ENCODE measurements at regions not wholly inside any gene's neighbourhood (a gene's known extent, or its start where the extent isn't known, plus 50 kb on each side); places are given as distances from the start of the nearest gene placed in this dataset.

GRCh38 chr1:29428280-29428615 lies 191.9 kb downstream of the PTPRU start:
- no peaks in the 10 kb centered on the region for H4K20me1 ChIP-seq (ENCODE audit: insufficient read depth, low read length, poor library complexity, severe bottlenecking)
- no peak overlapping the region for H3K9ac ChIP-seq (ENCODE audit: low read depth, low read length, poor library complexity, severe bottlenecking)
- H3K9me3 ChIP-seq (ENCODE audit: insufficient read depth, low read depth, low read length) = no peaks in the 10 kb centered on the region
- H3K79me2 ChIP-seq (ENCODE audit: insufficient read depth, low read length) = no peaks in the 10 kb centered on the region
- no peak overlapping the region for H2AFZ ChIP-seq (ENCODE audit: low read length)
- H3K4me2 ChIP-seq (ENCODE audit: low read depth, low read length, poor library complexity, severe bottlenecking) = no peak overlapping the region
- no peaks in the 10 kb centered on the region for H3F3A ChIP-seq (ENCODE audit: low read depth)
- TF ChIP-seq, protein P1, sequence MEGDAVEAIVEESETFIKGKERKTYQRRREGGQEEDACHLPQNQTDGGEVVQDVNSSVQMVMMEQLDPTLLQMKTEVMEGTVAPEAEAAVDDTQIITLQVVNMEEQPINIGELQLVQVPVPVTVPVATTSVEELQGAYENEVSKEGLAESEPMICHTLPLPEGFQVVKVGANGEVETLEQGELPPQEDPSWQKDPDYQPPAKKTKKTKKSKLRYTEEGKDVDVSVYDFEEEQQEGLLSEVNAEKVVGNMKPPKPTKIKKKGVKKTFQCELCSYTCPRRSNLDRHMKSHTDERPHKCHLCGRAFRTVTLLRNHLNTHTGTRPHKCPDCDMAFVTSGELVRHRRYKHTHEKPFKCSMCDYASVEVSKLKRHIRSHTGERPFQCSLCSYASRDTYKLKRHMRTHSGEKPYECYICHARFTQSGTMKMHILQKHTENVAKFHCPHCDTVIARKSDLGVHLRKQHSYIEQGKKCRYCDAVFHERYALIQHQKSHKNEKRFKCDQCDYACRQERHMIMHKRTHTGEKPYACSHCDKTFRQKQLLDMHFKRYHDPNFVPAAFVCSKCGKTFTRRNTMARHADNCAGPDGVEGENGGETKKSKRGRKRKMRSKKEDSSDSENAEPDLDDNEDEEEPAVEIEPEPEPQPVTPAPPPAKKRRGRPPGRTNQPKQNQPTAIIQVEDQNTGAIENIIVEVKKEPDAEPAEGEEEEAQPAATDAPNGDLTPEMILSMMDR (conservative IDR thresholded peaks at IDR 0.05; ENCODE audit: low read length) = no peak
- no peak for TF ChIP-seq EZH2phosphoT487 (IDR thresholded peaks at IDR 0.05; ENCODE audit: borderline replicate concordance)
- no peaks in the 10 kb centered on the region for H3K36me3 ChIP-seq (ENCODE audit: insufficient read depth, low read length)
- H3K4me3 ChIP-seq (ENCODE audit: low read length, poor library complexity, severe bottlenecking) = no peak overlapping the region
- no peaks in the 10 kb centered on the region for H3K9me2 ChIP-seq (replicated peaks; ENCODE audit: low read depth, low read length)
- no peaks in the 10 kb centered on the region for H3K4me1 ChIP-seq (ENCODE audit: insufficient read depth, low read length, poor library complexity, severe bottlenecking)
- H3K27me3 ChIP-seq (ENCODE audit: insufficient read depth, low read length, poor library complexity, severe bottlenecking) = no peaks in the 10 kb centered on the region

DNA sequence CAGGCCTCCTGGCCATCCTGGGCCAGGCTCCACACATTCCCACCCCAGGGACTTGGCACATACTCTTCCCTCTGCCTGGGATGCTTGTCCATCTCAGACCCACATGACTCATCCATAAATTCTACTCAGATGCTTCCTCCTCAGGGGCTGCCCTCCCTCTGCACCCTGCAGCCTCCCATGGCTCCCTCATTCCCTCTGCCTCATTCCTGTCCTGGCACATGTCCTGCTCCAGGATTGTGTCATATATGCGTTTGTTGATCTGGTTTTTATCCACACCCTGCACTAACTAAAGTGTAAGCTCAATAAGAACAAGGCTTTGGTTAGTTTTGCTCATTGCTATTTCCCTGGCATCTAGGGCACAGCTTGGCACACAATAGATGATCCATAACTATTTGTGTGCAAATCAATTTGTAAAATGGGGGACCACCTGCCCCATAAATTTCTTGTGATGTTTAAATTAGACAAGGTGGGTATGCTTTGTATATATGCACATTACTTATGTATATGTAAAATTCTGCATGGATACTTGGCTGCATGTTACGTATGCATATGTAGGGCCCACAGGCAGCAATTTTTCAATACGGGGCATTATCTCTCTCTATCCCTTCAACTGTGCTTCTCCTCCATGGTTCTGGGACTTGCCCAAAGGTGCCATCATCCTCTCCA lies 191.4 kb downstream of the PTPRU start:
- Histone ChIP-seq H3K9me3 (ENCODE audit: insufficient read depth, low read depth, low read length) (no peaks in the 10 kb centered on the region), H3K9ac (ENCODE audit: low read depth, low read length, poor library complexity, severe bottlenecking) (no peak overlapping the region), H3K4me2 (ENCODE audit: low read depth, low read length, poor library complexity, severe bottlenecking) (no peak overlapping the region), H3K9me2 (replicated peaks; ENCODE audit: low read depth, low read length) (no peaks in the 10 kb centered on the region), H3K27me3 (ENCODE audit: insufficient read depth, low read length, poor library complexity, severe bottlenecking) (no peaks in the 10 kb centered on the region), H3F3A (ENCODE audit: low read depth) (no peaks in the 10 kb centered on the region), H3K36me3 (ENCODE audit: insufficient read depth, low read length) (no peaks in the 10 kb centered on the region), H4K20me1 (ENCODE audit: insufficient read depth, low read length, poor library complexity, severe bottlenecking) (no peaks in the 10 kb centered on the region), H3K4me3 (ENCODE audit: low read length, poor library complexity, severe bottlenecking) (no peak overlapping the region), H3K79me2 (ENCODE audit: insufficient read depth, low read length) (no peaks in the 10 kb centered on the region), H2AFZ (ENCODE audit: low read length) (no peak overlapping the region), H3K4me1 (ENCODE audit: insufficient read depth, low read length, poor library complexity, severe bottlenecking) (no peaks in the 10 kb centered on the region)
- TF ChIP-seq EZH2phosphoT487 (IDR thresholded peaks at IDR 0.05; ENCODE audit: borderline replicate concordance) = no peak
- TF ChIP-seq, protein P1 (conservative IDR thresholded peaks at IDR 0.05; ENCODE audit: low read length) = no peak

DNA sequence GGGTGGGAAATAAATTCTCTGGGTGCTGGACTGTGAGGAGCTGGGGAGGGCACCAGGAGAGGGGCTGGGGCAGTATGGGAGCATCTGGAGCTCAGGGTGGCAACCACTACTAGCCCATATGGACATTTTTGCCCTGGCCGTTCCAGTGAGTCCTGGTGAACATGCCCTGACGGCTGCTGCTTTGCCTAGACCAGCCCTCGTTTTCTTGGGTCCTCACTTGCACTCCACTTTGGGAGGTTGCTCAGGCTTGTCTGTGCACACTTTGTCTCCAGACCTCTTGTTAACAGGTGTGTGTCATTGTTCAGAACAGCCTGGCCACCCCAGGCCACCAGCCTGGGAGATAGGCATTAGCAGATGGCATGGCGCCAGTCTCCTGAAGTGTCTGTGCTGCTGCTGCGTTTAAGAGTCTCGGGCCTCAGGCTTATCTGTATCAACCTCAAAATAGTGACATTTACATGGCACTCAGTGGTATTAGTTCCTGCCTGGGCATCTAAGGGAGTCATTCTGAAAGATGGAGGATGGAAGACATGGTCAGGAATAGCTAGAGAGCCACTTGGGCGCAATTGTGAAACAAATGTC lies 190.5 kb downstream of the PTPRU start:
- no peak for TF ChIP-seq EZH2phosphoT487 (IDR thresholded peaks at IDR 0.05; ENCODE audit: borderline replicate concordance)
- TF ChIP-seq, protein P1 (conservative IDR thresholded peaks at IDR 0.05; ENCODE audit: low read length) = no peak
- H2AFZ ChIP-seq (ENCODE audit: low read length) = no peak overlapping the region

More for the DNA sequence above, 190.5 kb downstream of the PTPRU start:
- H3F3A ChIP-seq (ENCODE audit: low read depth) = no peaks in the 10 kb centered on the region
- H3K36me3 ChIP-seq (ENCODE audit: insufficient read depth, low read length) = no peaks in the 10 kb centered on the region
- no peak overlapping the region for H3K4me2 ChIP-seq (ENCODE audit: low read depth, low read length, poor library complexity, severe bottlenecking)
- no peaks in the 10 kb centered on the region for H3K79me2 ChIP-seq (ENCODE audit: insufficient read depth, low read length)
- no peaks in the 10 kb centered on the region for H3K4me1 ChIP-seq (ENCODE audit: insufficient read depth, low read length, poor library complexity, severe bottlenecking)
- H3K9ac ChIP-seq (ENCODE audit: low read depth, low read length, poor library complexity, severe bottlenecking) = no peak overlapping the region
- no peaks in the 10 kb centered on the region for H3K9me3 ChIP-seq (ENCODE audit: insufficient read depth, low read depth, low read length)
- H3K4me3 ChIP-seq (ENCODE audit: low read length, poor library complexity, severe bottlenecking) = no peak overlapping the region
- H4K20me1 ChIP-seq (ENCODE audit: insufficient read depth, low read length, poor library complexity, severe bottlenecking) = no peaks in the 10 kb centered on the region
- no peaks in the 10 kb centered on the region for H3K9me2 ChIP-seq (replicated peaks; ENCODE audit: low read depth, low read length)
- H3K27me3 ChIP-seq (ENCODE audit: insufficient read depth, low read length, poor library complexity, severe bottlenecking) = no peaks in the 10 kb centered on the region
